Stomach (tissue), 8 donors: ENCODE measurements at regions not wholly inside any gene's neighbourhood (a gene's known extent, or its start where the extent isn't known, plus 50 kb on each side); places are given as distances from the start of the nearest gene placed in this dataset.

ENCODE experiments used
- DNase-seq, 2 donors: peaks; one replicate each; pipeline versions ENCODE4 v3.0.0 to v3.0.0-alpha.2; 2013 to 2019
- H3K27ac ChIP-seq, 5 donors: fragments of 200-600 bp in 4 of 5; sonication (generic) in 4 of 5; one replicate each; pipeline ENCODE4 v1.5.1; 2013 to 2019; ENCODE audit warnings: mild to moderate bottlenecking in 1 of 5, moderate library complexity in 1 of 5
- H3K27me3 ChIP-seq, 3 donors: fragments of 200-600 bp; sonication (generic); one replicate each; pipeline ENCODE4 v1.5.1; 2017 to 2019; ENCODE audit warnings: mixed run types in 1 of 3
- H3K36me3 ChIP-seq, 4 donors: fragments of 200-600 bp; sonication (generic); 1 replicate in 3 of 4; 2 replicates in 1 of 4; pipeline ENCODE4 v1.5.1; 2016 to 2019
- H3K4me1 ChIP-seq, 4 donors: fragments of 200-600 bp; sonication (generic); one replicate each; pipeline ENCODE4 v1.5.1; 2016 to 2019
- H3K4me3 ChIP-seq, 4 donors: fragments of 200-600 bp; sonication (generic) in 3 of 4; one replicate each; pipeline ENCODE4 v1.5.1; 2016 to 2019; ENCODE audit warnings: mild to moderate bottlenecking in 1 of 4
- H3K9me3 ChIP-seq, 4 donors: fragments of 200-600 bp; sonication (generic); one replicate each; pipeline ENCODE4 v1.5.1; 2016 to 2019
- CTCF ChIP-seq, 7 experiments: fragments of 450-650 bp in 4 of 7; fragments of 200-600 bp in 3 of 7; sonication (generic) in 3 of 7; IDR thresholded peaks; one replicate each; pipeline ENCODE4 v1.5.1; 2016 to 2019; ENCODE audit warnings: antibody characterized with exemption in 7 of 7, control low read depth in 2 of 7, mild to moderate bottlenecking in 1 of 7
- EP300 ChIP-seq: sonication (generic); formaldehyde crosslinking; IDR thresholded peaks from one replicate; pipeline ENCODE4 v1.6.1; 2017; ENCODE audit warnings: antibody characterized with exemption
- POLR2A ChIP-seq, 4 donors: fragments of 450-650 bp; IDR thresholded peaks; one replicate each; pipeline ENCODE4 v1.6.1; 2016; ENCODE audit warnings: antibody characterized with exemption in 4 of 4, control low read depth in 2 of 4, mild to moderate bottlenecking in 1 of 4, moderate library complexity in 1 of 4
- POLR2AphosphoS5 ChIP-seq, 3 donors: sonication (generic); formaldehyde crosslinking; IDR thresholded peaks; one replicate each; pipeline ENCODE4 v1.6.1; 2016; ENCODE audit warnings: antibody characterized with exemption in 3 of 3
- WGBS, 5 donors: extraction: QIAGEN DNeasy Blood & Tissue Kit in 3 of 5; methylation state at CpG; one replicate each; pipeline versions ENCODE4 v1.1.5 to v1.1.7; 2013 to 2018; 5-methylcytosine and 5-hydroxymethylcytosine counted together
- intact Hi-C: fragments of 100-400 bp; cut with DNase I; formaldehyde crosslinking; loops from one replicate; pipeline ENCODE4 v1.15.1; 2023; ENCODE audit warnings: low total_unique reads
- donor health status: healthy with polysubstance abuse.
- donor health status: Bipolar disorder and iron deficiency.
- donor health status: healthy.

- WGBS, 5 donors = 11 to 28% (median 17%) methylated on average over 1 of the region's 1 CpG
These were observed 212.3 kb downstream of the MAD2L1 start for GRCh38 chr4:119854364-119854763.

GRCh38 chr4:119851649-119852048 lies 215.0 kb downstream of the MAD2L1 start:
- H3K4me1 ChIP-seq = no peaks in the 10 kb centered on the region
- H3K36me3 ChIP-seq = no peaks in the 10 kb centered on the region
- TF ChIP-seq EP300 (no peak), POLR2A (IDR thresholded peaks at IDR 0.05) (no peak), POLR2AphosphoS5 (IDR thresholded peaks at IDR 0.05) (no peak), CTCF (IDR thresholded peaks at IDR 0.05) (no peak)
- intact Hi-C loops = no loop called here
- DNase-seq = no peak
- no peak overlapping the region for H3K27ac ChIP-seq
- WGBS, 5 donors = 86 to 93% (median 91%) methylated on average over 2 of the region's 2 CpGs
- H3K4me3 ChIP-seq = no peak overlapping the region
- H3K27me3 ChIP-seq = no peaks in the 10 kb centered on the region
- H3K9me3 ChIP-seq = no peaks in the 10 kb centered on the region

More at GRCh38 chr4:119854364-119854763, 212.3 kb downstream of the MAD2L1 start:
- no peaks in the 10 kb centered on the region for H3K4me1 ChIP-seq
- no peaks in the 10 kb centered on the region for H3K27me3 ChIP-seq
- intact Hi-C loops = no loop called here
- H3K36me3 ChIP-seq = no peaks in the 10 kb centered on the region
- no peak overlapping the region for H3K4me3 ChIP-seq
- DNase-seq = no peak
- no peak overlapping the region for H3K27ac ChIP-seq
- H3K9me3 ChIP-seq = no peaks in the 10 kb centered on the region
- no peak for TF ChIP-seq POLR2AphosphoS5 (IDR thresholded peaks at IDR 0.05)
- no peak for TF ChIP-seq POLR2A (IDR thresholded peaks at IDR 0.05)
- no peak for TF ChIP-seq EP300
- TF ChIP-seq CTCF (IDR thresholded peaks at IDR 0.05) = no peak

GRCh38 chr4:119841361-119841760 lies 212.8 kb upstream of the PDE5A start:
- Histone ChIP-seq H3K4me3 (no peak overlapping the region), H3K27ac (no peak overlapping the region), H3K4me1 (no peaks in the 10 kb centered on the region), H3K9me3 (peaks cover 0 to 4% (median 0%) of the 10 kb centered on the region in 4 donors), H3K36me3 (no peaks in the 10 kb centered on the region), H3K27me3 (no peaks in the 10 kb centered on the region)
- intact Hi-C loops = no loop called here
- TF ChIP-seq POLR2A (IDR thresholded peaks at IDR 0.05) (no peak), POLR2AphosphoS5 (IDR thresholded peaks at IDR 0.05) (no peak)
- DNase-seq = no peak

DNA sequence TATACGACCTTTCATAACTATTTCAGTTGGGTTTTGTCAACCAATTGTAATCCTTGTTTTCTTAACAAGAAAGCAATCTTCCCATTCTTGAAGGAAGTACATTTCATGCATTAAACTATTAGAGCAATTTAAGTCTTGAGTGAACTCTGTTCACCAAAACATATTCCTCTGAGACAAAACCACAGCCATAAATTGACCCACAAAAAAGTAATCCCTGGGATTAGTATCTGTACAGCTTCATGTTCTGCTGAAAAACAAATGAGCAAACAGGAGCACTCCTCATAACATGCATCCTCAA lies 207.0 kb upstream of the PDE5A start:
- H3K36me3 ChIP-seq = no peaks in the 10 kb centered on the region
- peaks cover 0 to 4% (median 0%) of the 10 kb centered on the region in 4 donors for H3K9me3 ChIP-seq
- H3K4me1 ChIP-seq = no peaks in the 10 kb centered on the region
- H3K27ac ChIP-seq = no peak overlapping the region
- WGBS, 5 donors = 56 to 74% (median 63%) methylated on average over 1 of the region's 1 CpG
- DNase-seq = no peak
- intact Hi-C loops = no loop called here
- TF ChIP-seq CTCF (IDR thresholded peaks at IDR 0.05) (no peak), POLR2A (IDR thresholded peaks at IDR 0.05) (no peak), EP300 (no peak), POLR2AphosphoS5 (IDR thresholded peaks at IDR 0.05) (no peak)
- no peak overlapping the region for H3K4me3 ChIP-seq
- no peaks in the 10 kb centered on the region for H3K27me3 ChIP-seq

DNA sequence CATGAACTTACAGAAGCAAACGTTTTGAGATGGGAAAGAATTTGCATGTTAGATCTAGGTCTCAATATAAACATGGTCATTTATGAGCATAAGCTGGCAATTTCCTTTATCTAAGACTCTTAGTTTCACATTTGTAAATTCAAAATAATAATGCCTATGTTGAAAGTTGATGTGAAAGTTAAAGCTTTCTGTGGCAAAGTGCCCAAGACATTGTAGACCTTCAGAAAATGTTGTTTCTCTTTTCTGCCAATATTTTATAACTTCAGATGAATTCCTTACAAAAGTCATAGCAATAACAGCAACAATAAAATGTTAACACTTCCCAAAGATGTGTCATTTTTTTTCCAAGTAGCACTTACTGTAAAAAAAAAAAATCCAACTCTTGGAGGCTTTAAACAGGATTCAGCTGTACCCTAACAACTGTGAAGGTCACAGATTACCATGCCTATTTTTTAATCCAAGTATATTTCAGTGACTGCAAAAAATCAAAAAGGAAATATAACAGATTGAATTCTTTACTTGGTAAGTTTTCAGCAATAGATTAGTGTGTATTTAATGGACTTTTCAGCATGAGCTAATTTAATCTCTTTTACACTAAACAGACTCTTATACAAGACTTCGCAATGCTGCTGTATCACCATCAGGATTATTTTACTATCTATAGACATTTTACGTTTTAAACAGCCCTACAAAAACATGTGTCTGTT lies 206.5 kb upstream of the PDE5A start:
- DNase-seq = peak in 1 of 2 donors; percentile 63
- intact Hi-C loops = no loop called here
- H3K27me3 ChIP-seq = no peaks in the 10 kb centered on the region
- no peaks in the 10 kb centered on the region for H3K36me3 ChIP-seq
- H3K9me3 ChIP-seq = peaks cover 0 to 4% (median 0%) of the 10 kb centered on the region in 4 donors
- H3K27ac ChIP-seq = no peak overlapping the region
- H3K4me1 ChIP-seq = no peaks in the 10 kb centered on the region
- TF ChIP-seq EP300 (no peak), POLR2A (IDR thresholded peaks at IDR 0.05) (no peak), POLR2AphosphoS5 (IDR thresholded peaks at IDR 0.05) (no peak), CTCF (IDR thresholded peaks at IDR 0.05) (no peak)
- no peak overlapping the region for H3K4me3 ChIP-seq
- 46 to 60% (median 54%) methylated on average over 3 of the region's 3 CpGs for WGBS, 5 donors
